A549 (cell line): ENCODE measurements at regions not wholly inside any gene's neighbourhood (a gene's known extent, or its start where the extent isn't known, plus 50 kb on each side); places are given as distances from the start of the nearest gene placed in this dataset.
A peak's percentile ranks its signal among the peaks of the same experiment; 100 is the strongest.

Source experiments
- CBX8 ChIP-seq: fragments of 200-600 bp; sonication (generic); IDR thresholded peaks from 2 replicates; pipeline ENCODE4 v1.6.1; 2016
- CEBPB ChIP-seq, 2 experiments: fragments of >200 bp in 1 of 2; sonication (Bioruptor Twin) in 1 of 2; formaldehyde crosslinking in 1 of 2; IDR thresholded peaks; 2 replicates each; pipeline ENCODE4 v1.6.1; 2012 to 2016
- CTCF ChIP-seq: fragments of >200 bp; sonication (Bioruptor Twin); formaldehyde crosslinking; IDR thresholded peaks from 3 replicates; pipeline ENCODE4 v1.5.1; 2016
- EP300 ChIP-seq, 2 experiments: fragments of >200 bp; sonication (Bioruptor Twin); formaldehyde crosslinking; IDR thresholded peaks; 2 replicates in 1 of 2; 3 replicates in 1 of 2; pipeline ENCODE4 v1.6.1; 2016 to 2017
- MAZ ChIP-seq: fragments of 150-350 bp; IDR thresholded peaks from 2 replicates; pipeline ENCODE4 v1.6.1; 2014; ENCODE audit warnings: antibody characterized with exemption, low read depth, low read length, borderline replicate concordance
- POLR2A ChIP-seq: IDR thresholded peaks from 2 replicates; pipeline ENCODE4 v1.6.1; 2012; ENCODE audit warnings: mild to moderate bottlenecking, low read length
- RARB ChIP-seq: fragments of 250-450 bp; sonication (Bioruptor Pico); IDR thresholded peaks from 2 replicates; pipeline ENCODE4 v1.8.0; 2021; ENCODE audit warnings: mild to moderate bottlenecking, moderate library complexity
- RNF2 ChIP-seq: fragments of 200-600 bp; sonication (generic); IDR thresholded peaks from 2 replicates; pipeline ENCODE4 v1.6.1; 2016; ENCODE audit warnings: low read depth, mild to moderate bottlenecking, antibody characterized with exemption, moderate library complexity, borderline replicate concordance

- TF ChIP-seq CTCF (no peak), RARB (CRISPR knock-in tag) (no peak), CBX8 (no peak), MAZ (no peak), CEBPB (IDR thresholded peaks at IDR 0.05) (no peak; a peak in 1 of 4 replicates), POLR2A (no peak), RNF2 (no peak), EP300 (IDR thresholded peaks at IDR 0.05) (peak in 1 of 2 experiments; percentile 28; a peak in 1 of 5 replicates)
Observed at GRCh38 chr6:14499841-14500240, 382.3 kb downstream of the CD83 start.
